Activated B cell treated with CpG ODN at 0.5 μM for 24 hours (primary cell): ENCODE measurements at regions not wholly inside any gene's neighbourhood (a gene's known extent, or its start where the extent isn't known, plus 50 kb on each side); places are given as distances from the start of the nearest gene placed in this dataset.

Source experiments
- ATAC-seq: fragments of 200-7000 bp; cut with Tn5 transposase; one replicate; pipeline ENCODE4 v1.10.0; 2021; ENCODE audit warnings: low read depth, mild to moderate bottlenecking, moderate library complexity
- CTCF ChIA-PET: fragments of 350-600 bp; sonication (Branson Sonifier 250); formaldehyde crosslinking; loops from one replicate; lab custom pipeline; 2021; ENCODE audit warnings: antibody characterized with exemption; lab: Charles Lee
- POLR2A ChIA-PET: fragments of 350-600 bp; sonication (Branson Sonifier 250); formaldehyde crosslinking; loops from one replicate; lab custom pipeline; 2021; ENCODE audit warnings: antibody characterized with exemption; lab: Charles Lee
- DNase-seq: peaks from one replicate; pipeline ENCODE4 v3.0.0; 2022
- H3K27ac Mint-ChIP-seq: one replicate; pipeline ENCODE4 v1.8.0; 2020; ENCODE audit warnings: mixed read lengths
- H3K27me3 Mint-ChIP-seq: one replicate; pipeline ENCODE4 v1.8.0; 2021; ENCODE audit warnings: mixed read lengths
- H3K36me3 Mint-ChIP-seq: one replicate; pipeline ENCODE4 v1.8.0; 2021; ENCODE audit warnings: low read depth, mixed read lengths
- H3K4me1 Mint-ChIP-seq: one replicate; pipeline ENCODE4 v1.8.0; 2021; ENCODE audit warnings: mixed read lengths
- H3K4me3 Mint-ChIP-seq: one replicate; pipeline ENCODE4 v1.8.0; 2020; ENCODE audit warnings: mild to moderate bottlenecking, mixed read lengths
- H3K9me3 Mint-ChIP-seq: one replicate; pipeline ENCODE4 v1.8.0; 2020; ENCODE audit warnings: mixed read lengths
- CTCF ChIP-seq: fragments of 200-600 bp; IDR thresholded peaks from one replicate; pipeline ENCODE4 v1.8.0; 2022; ENCODE audit warnings: antibody characterized with exemption, mild to moderate bottlenecking
- intact Hi-C: fragments of 100-400 bp; cut with micrococcal nuclease; formaldehyde crosslinking; loops from one replicate; pipeline ENCODE4 v1.15.1; 2024

- ATAC-seq = no peak
- CTCF ChIA-PET = no interaction called here
- intact Hi-C loops = no loop called here
Measured at GRCh38 chr1:90319918-90320317, 325.0 kb downstream of the ZNF326 start.

GRCh38 chr1:90318431-90318830, 323.5 kb downstream of the ZNF326 start:
- H3K4me3 Mint-ChIP-seq = no peak overlapping the region
- H3K36me3 Mint-ChIP-seq = no peaks in the 10 kb centered on the region
- DNase-seq = no peak
- H3K9me3 Mint-ChIP-seq = no peaks in the 10 kb centered on the region
- ChIA-PET POLR2A (interaction anchor here (0.7 kb wide), 1 partner anchor 179 kb away, joined by 6 read pairs; no protein-coding TSS in a partner anchor), CTCF (no interaction called here)
- H3K4me1 Mint-ChIP-seq = no peaks in the 10 kb centered on the region
- no peak for TF ChIP-seq CTCF
- intact Hi-C loops = no loop called here
- ATAC-seq = no peak
- H3K27me3 Mint-ChIP-seq = peaks cover 1% of the 10 kb centered on the region
- H3K27ac Mint-ChIP-seq = no peak overlapping the region

More at GRCh38 chr1:90319918-90320317, 325.0 kb downstream of the ZNF326 start:
- no peak for DNase-seq
- POLR2A ChIA-PET = no interaction called here
- H3K36me3 Mint-ChIP-seq = no peaks in the 10 kb centered on the region
- no peaks in the 10 kb centered on the region for H3K4me1 Mint-ChIP-seq
- H3K27ac Mint-ChIP-seq = no peak overlapping the region
- H3K4me3 Mint-ChIP-seq = no peak overlapping the region
- TF ChIP-seq CTCF = no peak
- H3K9me3 Mint-ChIP-seq = no peaks in the 10 kb centered on the region
- H3K27me3 Mint-ChIP-seq = peaks cover 1% of the 10 kb centered on the region

- ChIA-PET CTCF (no interaction called here), POLR2A (interaction anchor here (0.7 kb wide), 1 partner anchor 179 kb away, joined by 6 read pairs; no protein-coding TSS in a partner anchor)
- no peaks in the 10 kb centered on the region for H3K36me3 Mint-ChIP-seq
- ATAC-seq = no peak
- no peak for TF ChIP-seq CTCF
- no peaks in the 10 kb centered on the region for H3K4me1 Mint-ChIP-seq
- no peaks in the 10 kb centered on the region for H3K9me3 Mint-ChIP-seq
- no peaks in the 10 kb centered on the region for H3K27me3 Mint-ChIP-seq
- no peak overlapping the region for H3K27ac Mint-ChIP-seq
- no peak for DNase-seq
- intact Hi-C loops = no loop called here
- no peak overlapping the region for H3K4me3 Mint-ChIP-seq
Measured at GRCh38 chr1:90317628-90318027, 322.7 kb downstream of the ZNF326 start.

DNA sequence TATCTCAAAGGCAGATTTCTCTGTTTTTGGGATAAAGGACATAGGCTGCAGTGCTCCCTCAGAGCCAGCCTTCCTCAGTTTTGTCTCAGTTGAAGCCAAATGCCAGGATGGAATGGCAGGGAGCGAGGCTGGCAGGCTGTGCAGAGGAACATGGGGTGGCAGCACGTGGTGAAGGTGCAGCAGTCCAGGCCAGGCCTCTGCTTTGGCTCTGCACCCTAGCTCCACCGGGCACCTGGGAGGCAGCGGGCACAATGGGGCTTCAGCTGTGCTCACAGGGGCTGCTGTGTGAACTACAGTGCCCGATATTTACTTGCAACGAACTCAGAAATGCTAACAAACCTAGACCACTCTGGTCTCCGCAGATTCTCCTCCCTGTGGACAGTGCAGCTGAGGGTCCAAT, 319.6 kb downstream of the ZNF326 start:
- no peaks in the 10 kb centered on the region for H3K36me3 Mint-ChIP-seq
- DNase-seq (no peak), ATAC-seq (no peak)
- no peaks in the 10 kb centered on the region for H3K9me3 Mint-ChIP-seq
- no peak overlapping the region for H3K4me3 Mint-ChIP-seq
- CTCF ChIA-PET = no interaction called here
- no peaks in the 10 kb centered on the region for H3K27me3 Mint-ChIP-seq
- H3K27ac Mint-ChIP-seq = no peak overlapping the region
- no peaks in the 10 kb centered on the region for H3K4me1 Mint-ChIP-seq
- intact Hi-C loops = no loop called here
- no peak for TF ChIP-seq CTCF
- POLR2A ChIA-PET = no interaction called here

- ATAC-seq = no peak
- no peaks in the 10 kb centered on the region for H3K36me3 Mint-ChIP-seq
- H3K4me1 Mint-ChIP-seq = no peaks in the 10 kb centered on the region
- no peak overlapping the region for H3K27ac Mint-ChIP-seq
- ChIA-PET POLR2A (no interaction called here), CTCF (no interaction called here)
- intact Hi-C loops = no loop called here
- DNase-seq = no peak
- no peak overlapping the region for H3K4me3 Mint-ChIP-seq
- TF ChIP-seq CTCF = no peak
- H3K27me3 Mint-ChIP-seq = no peaks in the 10 kb centered on the region
- H3K9me3 Mint-ChIP-seq = no peaks in the 10 kb centered on the region
Measured at GRCh38 chr1:90313778-90314177, 318.9 kb downstream of the ZNF326 start.
